ENCODE measurements at regions not wholly inside any gene's neighbourhood (a gene's known extent, or its start where the extent isn't known, plus 50 kb on each side); places are given as distances from the start of the nearest gene placed in this dataset.

DNA sequence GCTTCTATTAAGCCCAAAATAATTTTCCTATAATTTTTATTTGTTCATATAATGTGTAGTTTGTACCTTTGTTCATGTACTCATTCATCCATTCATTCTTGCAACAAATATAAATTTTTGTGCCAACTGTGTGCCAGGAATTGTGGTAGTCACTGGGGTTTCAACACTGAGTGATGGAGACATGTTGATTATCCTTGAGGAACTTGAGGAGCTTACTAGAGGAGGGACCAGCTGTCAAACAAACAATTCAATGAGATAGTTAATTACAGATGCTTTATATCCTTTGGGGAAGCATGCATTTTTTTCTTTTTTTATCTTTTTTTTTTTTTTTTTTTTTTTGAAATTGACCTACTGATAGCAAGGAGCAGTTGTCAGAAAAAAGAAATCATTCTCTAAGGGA lies 324.8 kb downstream of the GABRG2 start:
- TF ChIP-seq, protein P1, sequence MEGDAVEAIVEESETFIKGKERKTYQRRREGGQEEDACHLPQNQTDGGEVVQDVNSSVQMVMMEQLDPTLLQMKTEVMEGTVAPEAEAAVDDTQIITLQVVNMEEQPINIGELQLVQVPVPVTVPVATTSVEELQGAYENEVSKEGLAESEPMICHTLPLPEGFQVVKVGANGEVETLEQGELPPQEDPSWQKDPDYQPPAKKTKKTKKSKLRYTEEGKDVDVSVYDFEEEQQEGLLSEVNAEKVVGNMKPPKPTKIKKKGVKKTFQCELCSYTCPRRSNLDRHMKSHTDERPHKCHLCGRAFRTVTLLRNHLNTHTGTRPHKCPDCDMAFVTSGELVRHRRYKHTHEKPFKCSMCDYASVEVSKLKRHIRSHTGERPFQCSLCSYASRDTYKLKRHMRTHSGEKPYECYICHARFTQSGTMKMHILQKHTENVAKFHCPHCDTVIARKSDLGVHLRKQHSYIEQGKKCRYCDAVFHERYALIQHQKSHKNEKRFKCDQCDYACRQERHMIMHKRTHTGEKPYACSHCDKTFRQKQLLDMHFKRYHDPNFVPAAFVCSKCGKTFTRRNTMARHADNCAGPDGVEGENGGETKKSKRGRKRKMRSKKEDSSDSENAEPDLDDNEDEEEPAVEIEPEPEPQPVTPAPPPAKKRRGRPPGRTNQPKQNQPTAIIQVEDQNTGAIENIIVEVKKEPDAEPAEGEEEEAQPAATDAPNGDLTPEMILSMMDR (conservative IDR thresholded peaks at IDR 0.05 in 1 of 2, IDR thresholded peaks at IDR 0.05 in 1 of 2; ENCODE audit: low read depth in 1 of 2, low read length in 2 of 2) = no peak
- no peak for TF ChIP-seq EZH2 (IDR thresholded peaks at IDR 0.05; ENCODE audit: low read length, missing control alignments)
